ENCODE measurements at regions not wholly inside any gene's neighbourhood (a gene's known extent, or its start where the extent isn't known, plus 50 kb on each side); places are given as distances from the start of the nearest gene placed in this dataset.
"Not testable (repeated sequence)": the region's sequence is repeated elsewhere in the genome, so short reads cannot be mapped to it uniquely, and the experiment has no call there.

- no peak for DNase-seq (ENCODE audit: low spot score)
Measured at GRCh38 chr13:47892374-47892773, 108.7 kb downstream of the SUCLA2 start.

GRCh38 chr13:47890146-47890814 is 110.8 kb downstream of the SUCLA2 start:
- no peak for DNase-seq (ENCODE audit: low spot score)

- no peak for DNase-seq (ENCODE audit: low spot score)
Measured at GRCh38 chr13:47886314-47886713, 114.8 kb downstream of the SUCLA2 start.

GRCh38 chr13:47875201-47875600 is 125.9 kb downstream of the SUCLA2 start:
- no peak for DNase-seq (ENCODE audit: low spot score)

GRCh38 chr13:47873987-47874386 is 127.1 kb downstream of the SUCLA2 start:
- not testable (repeated sequence) for DNase-seq (ENCODE audit: low spot score)

GRCh38 chr13:47873319-47873718 is 127.8 kb downstream of the SUCLA2 start:
- DNase-seq (ENCODE audit: low spot score) = not testable (repeated sequence)

- no peak for DNase-seq (ENCODE audit: low spot score)
Measured at GRCh38 chr13:47869776-47870175, 131.3 kb downstream of the SUCLA2 start.

- no peak for DNase-seq (ENCODE audit: low spot score)
Measured at GRCh38 chr13:47865883-47866282, 135.2 kb downstream of the SUCLA2 start.

- DNase-seq (ENCODE audit: low spot score) = no peak
Measured at GRCh38 chr13:47862841-47863240, 138.2 kb downstream of the SUCLA2 start.

GRCh38 chr13:47859165-47859564 is 141.9 kb downstream of the SUCLA2 start:
- DNase-seq (ENCODE audit: low spot score) = no peak

GRCh38 chr13:47858042-47859025 is 142.7 kb downstream of the SUCLA2 start:
- DNase-seq (ENCODE audit: low spot score) = peak; percentile 23

- peak; percentile 23 for DNase-seq (ENCODE audit: low spot score)
Measured at GRCh38 chr13:47853236-47853635, 147.8 kb downstream of the SUCLA2 start.

GRCh38 chr13:47846886-47847285 is 154.2 kb downstream of the SUCLA2 start:
- DNase-seq (ENCODE audit: low spot score) = no peak

- DNase-seq (ENCODE audit: low spot score) = no peak
Measured at GRCh38 chr13:47845981-47846380, 155.1 kb downstream of the SUCLA2 start.

GRCh38 chr13:47843005-47843404 is 158.1 kb downstream of the SUCLA2 start:
- DNase-seq (ENCODE audit: low spot score) = no peak

GRCh38 chr13:47841151-47841550 is 159.9 kb downstream of the SUCLA2 start:
- no peak for DNase-seq (ENCODE audit: low spot score)

GRCh38 chr13:47837906-47838305 is 163.2 kb downstream of the SUCLA2 start:
- no peak for DNase-seq (ENCODE audit: low spot score)

GRCh38 chr13:47837104-47837880 is 163.8 kb downstream of the SUCLA2 start:
- DNase-seq (ENCODE audit: low spot score) = no peak

GRCh38 chr13:47835470-47836228 is 165.4 kb downstream of the SUCLA2 start:
- peak; percentile 25 for DNase-seq (ENCODE audit: low spot score)

- no peak for DNase-seq (ENCODE audit: low spot score)
Measured at GRCh38 chr13:47832458-47832972, 168.6 kb downstream of the SUCLA2 start.

- DNase-seq (ENCODE audit: low spot score) = no peak
Measured at GRCh38 chr13:47831265-47831664, 169.8 kb downstream of the SUCLA2 start.
